Gastroesophageal sphincter (tissue), 4 donors: ENCODE measurements at regions not wholly inside any gene's neighbourhood (a gene's known extent, or its start where the extent isn't known, plus 50 kb on each side); places are given as distances from the start of the nearest gene placed in this dataset.
"Not testable (repeated sequence)": the region's sequence is repeated elsewhere in the genome, so short reads cannot be mapped to it uniquely, and the experiment has no call there.

Source experiments
- ATAC-seq: fragments of 150-250 bp; one replicate; pipeline ENCODE4 v1.9.1; 2016; ENCODE audit warnings: mild to moderate bottlenecking, moderate library complexity
- H3K27ac ChIP-seq, 4 donors: fragments of 200-600 bp; sonication (generic) in 3 of 4; 1 replicate in 3 of 4; 2 replicates in 1 of 4; pipeline ENCODE4 v1.5.1; 2016 to 2019
- H3K27me3 ChIP-seq: fragments of 200-600 bp; sonication (generic); one replicate; pipeline ENCODE4 v1.5.1; 2019
- H3K36me3 ChIP-seq, 2 donors: fragments of 200-600 bp; sonication (generic); one replicate each; pipeline ENCODE4 v1.5.1; 2019; ENCODE audit warnings: control low read depth in 1 of 2
- H3K4me1 ChIP-seq, 3 donors: fragments of 200-600 bp; sonication (generic); 1 replicate in 2 of 3; 2 replicates in 1 of 3; pipeline ENCODE4 v1.5.1; 2016 to 2019; ENCODE audit warnings: control low read depth in 2 of 3
- H3K4me3 ChIP-seq, 2 donors: fragments of 200-600 bp; sonication (generic); one replicate each; pipeline ENCODE4 v1.5.1; 2019; ENCODE audit warnings: mild to moderate bottlenecking in 1 of 2, moderate library complexity in 1 of 2
- H3K9me3 ChIP-seq, 3 donors: fragments of 200-600 bp; sonication (generic); one replicate each; pipeline ENCODE4 v1.5.1; 2017 to 2019; ENCODE audit warnings: control low read depth in 2 of 3
- EP300 ChIP-seq: sonication (generic); formaldehyde crosslinking; IDR thresholded peaks from one replicate; pipeline ENCODE4 v1.6.1; 2017; ENCODE audit warnings: antibody characterized with exemption, mild to moderate bottlenecking
- POLR2A ChIP-seq, 2 donors: fragments of 450-650 bp; IDR thresholded peaks; one replicate each; pipeline ENCODE4 v1.6.1; 2017; ENCODE audit warnings: antibody characterized with exemption in 2 of 2, mild to moderate bottlenecking in 2 of 2, moderate library complexity in 1 of 2
- POLR2AphosphoS5 ChIP-seq: sonication (generic); formaldehyde crosslinking; IDR thresholded peaks from one replicate; pipeline ENCODE4 v1.6.1; 2017; ENCODE audit warnings: antibody characterized with exemption
- WGBS, 2 donors: methylation state at CpG; one replicate each; pipeline ENCODE4 v1.1.5; 2018; ENCODE audit warnings: low coverage in 1 of 2; 5-methylcytosine and 5-hydroxymethylcytosine counted together
- TF ChIP-seq, protein P1 (sequence below), 4 experiments: fragments of 200-600 bp in 2 of 4; fragments of 450-650 bp in 2 of 4; sonication (generic) in 1 of 4; IDR thresholded peaks; one replicate each; pipeline ENCODE4 v1.5.1; 2017 to 2019; ENCODE audit warnings: antibody characterized with exemption in 4 of 4, mild to moderate bottlenecking in 2 of 4, moderate library complexity in 2 of 4

- H3K4me1 ChIP-seq, result no peaks in the 10 kb centered on the region
- no peak for ATAC-seq
- 62 to 100% methylated on average over 1 of the region's 1 CpG for WGBS, 2 donors
- no peak overlapping the region for H3K4me3 ChIP-seq
- H3K36me3 ChIP-seq, result no peaks in the 10 kb centered on the region
- TF ChIP-seq, protein P1, sequence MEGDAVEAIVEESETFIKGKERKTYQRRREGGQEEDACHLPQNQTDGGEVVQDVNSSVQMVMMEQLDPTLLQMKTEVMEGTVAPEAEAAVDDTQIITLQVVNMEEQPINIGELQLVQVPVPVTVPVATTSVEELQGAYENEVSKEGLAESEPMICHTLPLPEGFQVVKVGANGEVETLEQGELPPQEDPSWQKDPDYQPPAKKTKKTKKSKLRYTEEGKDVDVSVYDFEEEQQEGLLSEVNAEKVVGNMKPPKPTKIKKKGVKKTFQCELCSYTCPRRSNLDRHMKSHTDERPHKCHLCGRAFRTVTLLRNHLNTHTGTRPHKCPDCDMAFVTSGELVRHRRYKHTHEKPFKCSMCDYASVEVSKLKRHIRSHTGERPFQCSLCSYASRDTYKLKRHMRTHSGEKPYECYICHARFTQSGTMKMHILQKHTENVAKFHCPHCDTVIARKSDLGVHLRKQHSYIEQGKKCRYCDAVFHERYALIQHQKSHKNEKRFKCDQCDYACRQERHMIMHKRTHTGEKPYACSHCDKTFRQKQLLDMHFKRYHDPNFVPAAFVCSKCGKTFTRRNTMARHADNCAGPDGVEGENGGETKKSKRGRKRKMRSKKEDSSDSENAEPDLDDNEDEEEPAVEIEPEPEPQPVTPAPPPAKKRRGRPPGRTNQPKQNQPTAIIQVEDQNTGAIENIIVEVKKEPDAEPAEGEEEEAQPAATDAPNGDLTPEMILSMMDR (IDR thresholded peaks at IDR 0.05), result no peak
- no peak for TF ChIP-seq POLR2AphosphoS5
- no peak for TF ChIP-seq EP300
- no peak for TF ChIP-seq POLR2A (IDR thresholded peaks at IDR 0.05)
- H3K9me3 ChIP-seq, result no peaks in the 10 kb centered on the region
- no peaks in the 10 kb centered on the region for H3K27me3 ChIP-seq
- H3K27ac ChIP-seq, result no peak overlapping the region
These were observed 1628.7 kb downstream of the REEP3 start for GRCh38 chr10:65149878-65150277.

- no peaks in the 10 kb centered on the region for H3K36me3 ChIP-seq
- H3K27me3 ChIP-seq, result no peaks in the 10 kb centered on the region
- no peak for ATAC-seq
- no peak overlapping the region for H3K4me3 ChIP-seq
- H3K27ac ChIP-seq, result no peak overlapping the region
- WGBS, 2 donors, result 92% methylated on average over 1 of the region's 4 CpGs; no CpG with 5 or more reads in 1 of the 2 donors
- H3K4me1 ChIP-seq, result no peaks in the 10 kb centered on the region
- H3K9me3 ChIP-seq, result no peaks in the 10 kb centered on the region
- TF ChIP-seq POLR2A (IDR thresholded peaks at IDR 0.05) (no peak), POLR2AphosphoS5 (no peak), EP300 (no peak)
- TF ChIP-seq, protein P1 (IDR thresholded peaks at IDR 0.05), result no peak
These were observed 1645.1 kb downstream of the REEP3 start for GRCh38 chr10:65166272-65166671.

DNA sequence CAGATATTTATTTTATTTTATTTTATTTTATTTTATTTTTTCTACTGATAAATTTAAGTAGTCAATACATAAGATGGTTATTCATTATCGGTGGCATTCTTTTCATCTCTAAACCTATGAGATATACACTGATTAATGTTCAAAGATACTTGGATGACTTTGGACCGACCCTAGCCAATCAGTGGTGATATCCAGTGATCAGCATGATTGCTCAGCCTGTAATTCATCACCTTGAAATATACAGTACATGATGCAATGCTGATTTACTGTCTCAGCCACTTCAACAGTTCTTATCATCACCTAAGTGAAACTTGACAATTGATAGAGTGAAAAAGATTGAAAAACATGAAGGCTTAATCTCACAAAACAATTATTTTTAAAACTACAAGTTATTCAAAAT lies 1651.0 kb downstream of the REEP3 start:
- 50 to 81% methylated on average over 2 of the region's 2 CpGs for WGBS, 2 donors
- H3K36me3 ChIP-seq, result no peaks in the 10 kb centered on the region
- H3K27me3 ChIP-seq, result no peaks in the 10 kb centered on the region
- TF ChIP-seq EP300 (no peak), POLR2A (IDR thresholded peaks at IDR 0.05) (no peak), POLR2AphosphoS5 (no peak)
- TF ChIP-seq, protein P1 (IDR thresholded peaks at IDR 0.05), result no peak
- H3K4me3 ChIP-seq, result no peak overlapping the region
- no peaks in the 10 kb centered on the region for H3K4me1 ChIP-seq
- no peak for ATAC-seq
- peaks cover 0 to 3% (median 0%) of the 10 kb centered on the region in 3 donors for H3K9me3 ChIP-seq
- H3K27ac ChIP-seq, result no peak overlapping the region

DNA sequence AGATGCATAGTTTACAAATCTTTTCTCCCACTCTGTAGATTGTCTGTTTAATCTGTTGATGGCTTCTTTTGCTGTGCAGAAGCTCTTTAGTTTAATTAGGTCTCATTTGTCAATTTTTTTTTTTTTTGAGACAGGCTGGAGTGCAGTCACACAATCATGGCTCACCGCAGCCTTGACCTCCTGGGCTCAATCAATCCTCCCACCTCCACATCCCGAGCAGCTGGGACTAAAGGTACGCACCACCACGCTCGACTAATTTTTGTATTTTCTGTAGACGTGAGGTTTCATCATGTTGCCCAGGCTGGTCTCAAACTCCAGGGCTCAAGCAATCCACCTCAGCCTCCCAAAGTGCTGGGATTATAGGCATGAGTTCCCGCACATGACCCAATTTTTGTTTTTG lies 1655.8 kb downstream of the REEP3 start:
- no peak for ATAC-seq

GRCh38 chr10:65183236-65183635 lies 1662.0 kb downstream of the REEP3 start:
- H3K36me3 ChIP-seq, result no peaks in the 10 kb centered on the region
- no peak for ATAC-seq
- no peak overlapping the region for H3K27ac ChIP-seq
- no peaks in the 10 kb centered on the region for H3K27me3 ChIP-seq
- 88 to 92% methylated on average over 1 of the region's 1 CpG for WGBS, 2 donors
- no peaks in the 10 kb centered on the region for H3K4me1 ChIP-seq
- TF ChIP-seq, protein P1 (IDR thresholded peaks at IDR 0.05), result no peak
- TF ChIP-seq EP300 (no peak), POLR2AphosphoS5 (no peak), POLR2A (IDR thresholded peaks at IDR 0.05) (no peak)
- H3K4me3 ChIP-seq, result no peak overlapping the region
- H3K9me3 ChIP-seq, result peaks cover 0 to 7% (median 0%) of the 10 kb centered on the region in 3 donors

More for the DNA sequence above, 1655.8 kb downstream of the REEP3 start:
- Histone ChIP-seq H3K36me3 (no peaks in the 10 kb centered on the region), H3K27me3 (no peaks in the 10 kb centered on the region), H3K4me1 (no peaks in the 10 kb centered on the region), H3K4me3 (no peak overlapping the region), H3K9me3 (peaks cover 0 to 11% (median 0%) of the 10 kb centered on the region in 3 donors), H3K27ac (no peak overlapping the region)
- no peak for TF ChIP-seq POLR2A (IDR thresholded peaks at IDR 0.05)
- TF ChIP-seq EP300, result no peak
- TF ChIP-seq, protein P1 (IDR thresholded peaks at IDR 0.05), result no peak
- TF ChIP-seq POLR2AphosphoS5, result no peak
- WGBS, 2 donors, result 83 to 92% methylated on average over 1 to 6 of the region's 7 CpGs

GRCh38 chr10:65186668-65187067 lies 1665.5 kb downstream of the REEP3 start:
- not testable (repeated sequence) for ATAC-seq, H3K4me3 ChIP-seq, H3K9me3 ChIP-seq, H3K4me1 ChIP-seq, H3K27ac ChIP-seq, H3K36me3 ChIP-seq, H3K27me3 ChIP-seq
- 80 to 100% methylated on average over 1 of the region's 1 CpG for WGBS, 2 donors
